ENCODE measurements at regions not wholly inside any gene's neighbourhood (a gene's known extent, or its start where the extent isn't known, plus 50 kb on each side); places are given as distances from the start of the nearest gene placed in this dataset.

DNA sequence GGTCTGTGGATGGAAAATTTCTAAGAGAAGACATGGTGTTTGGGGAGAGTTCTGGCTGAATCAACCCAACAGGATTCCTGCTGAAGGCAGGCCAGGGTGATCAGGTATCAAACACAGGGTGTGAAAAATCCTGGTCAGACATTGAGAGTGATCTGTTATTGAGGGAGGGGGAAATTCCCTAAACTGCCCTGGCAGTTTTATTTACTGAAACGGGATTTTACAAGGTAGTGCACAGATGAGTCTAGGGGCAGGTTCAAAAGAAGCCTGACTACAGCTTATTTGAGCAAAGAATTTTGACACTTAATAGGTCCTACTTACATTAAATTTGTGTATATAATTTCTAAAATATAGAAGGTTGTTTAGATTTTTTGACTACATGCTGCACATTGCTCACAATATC lies 569.4 kb upstream of the RGS18 start:
- no peak for DNase-seq (ENCODE audit: low spot score)

- no peak for DNase-seq (ENCODE audit: low spot score)
Observed at GRCh38 chr1:191589536-191589935, 568.7 kb upstream of the RGS18 start.

- DNase-seq (ENCODE audit: low spot score) = no peak
Observed at GRCh38 chr1:191590578-191590977, 567.7 kb upstream of the RGS18 start.

- DNase-seq (ENCODE audit: low spot score) = peak; percentile 27
Observed at GRCh38 chr1:191592039-191592438, 566.2 kb upstream of the RGS18 start.

- DNase-seq (ENCODE audit: low spot score) = no peak
Observed at GRCh38 chr1:191592907-191593306, 565.4 kb upstream of the RGS18 start.

DNA sequence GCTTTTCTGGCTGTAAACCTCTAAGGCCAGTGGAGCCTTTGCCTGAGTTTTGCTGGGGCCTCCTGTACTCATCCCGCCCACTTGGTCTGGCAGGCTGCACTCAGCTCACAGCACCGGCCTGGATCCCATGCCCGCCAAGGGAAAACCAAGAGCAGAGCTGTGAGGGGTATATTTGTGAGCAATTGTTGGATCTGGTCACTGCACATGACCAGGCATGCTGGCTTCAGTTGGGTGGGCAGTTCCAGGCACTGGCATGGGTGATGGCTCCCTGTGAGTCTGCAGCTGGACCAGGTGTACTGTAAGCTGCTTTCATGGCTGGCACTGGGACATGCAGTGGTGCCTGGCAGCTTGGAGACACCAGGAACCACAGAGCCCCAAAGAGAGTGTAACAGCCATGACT lies 563.1 kb upstream of the RGS18 start:
- no peak for DNase-seq (ENCODE audit: low spot score)

DNA sequence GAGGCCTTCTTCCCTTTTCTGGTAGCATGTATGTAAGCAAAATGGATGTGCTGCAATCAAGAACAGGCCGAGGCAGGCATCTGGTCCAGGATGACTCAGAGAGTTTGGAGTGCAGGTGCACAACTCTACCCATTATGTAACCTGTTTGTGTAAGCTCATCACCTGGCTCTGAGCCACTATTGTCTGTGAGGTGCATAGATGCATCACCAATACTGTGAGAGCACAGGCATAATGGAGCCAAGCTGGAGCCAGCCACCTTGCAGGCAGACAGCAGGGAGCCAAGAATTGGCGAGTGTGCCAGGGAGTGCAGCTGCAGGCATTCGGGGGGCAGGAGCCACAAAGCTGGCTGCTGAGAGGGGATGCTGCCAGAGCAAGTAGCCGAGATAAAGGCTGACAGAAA lies 549.9 kb upstream of the RGS18 start:
- DNase-seq (ENCODE audit: low spot score) = no peak

DNA sequence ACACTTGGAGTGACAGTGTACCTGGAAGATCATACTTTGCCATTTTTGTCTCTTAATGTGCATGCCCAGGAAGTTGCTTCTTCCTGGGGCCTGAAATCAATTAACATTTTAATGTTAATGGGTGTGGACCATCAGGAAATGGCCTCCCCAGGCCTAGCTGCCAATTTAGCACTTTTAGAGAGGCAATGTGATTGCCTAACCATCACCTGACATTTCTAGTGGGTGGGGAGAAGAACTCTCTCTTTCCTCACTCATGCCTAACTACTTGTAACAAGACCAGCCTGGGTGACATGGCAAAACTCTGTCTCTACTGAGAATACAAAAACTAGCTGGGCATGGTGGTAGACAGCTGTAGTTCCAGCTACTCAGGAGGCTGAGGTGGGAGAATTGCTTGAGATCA lies 549.0 kb upstream of the RGS18 start:
- no peak for DNase-seq (ENCODE audit: low spot score)

DNA sequence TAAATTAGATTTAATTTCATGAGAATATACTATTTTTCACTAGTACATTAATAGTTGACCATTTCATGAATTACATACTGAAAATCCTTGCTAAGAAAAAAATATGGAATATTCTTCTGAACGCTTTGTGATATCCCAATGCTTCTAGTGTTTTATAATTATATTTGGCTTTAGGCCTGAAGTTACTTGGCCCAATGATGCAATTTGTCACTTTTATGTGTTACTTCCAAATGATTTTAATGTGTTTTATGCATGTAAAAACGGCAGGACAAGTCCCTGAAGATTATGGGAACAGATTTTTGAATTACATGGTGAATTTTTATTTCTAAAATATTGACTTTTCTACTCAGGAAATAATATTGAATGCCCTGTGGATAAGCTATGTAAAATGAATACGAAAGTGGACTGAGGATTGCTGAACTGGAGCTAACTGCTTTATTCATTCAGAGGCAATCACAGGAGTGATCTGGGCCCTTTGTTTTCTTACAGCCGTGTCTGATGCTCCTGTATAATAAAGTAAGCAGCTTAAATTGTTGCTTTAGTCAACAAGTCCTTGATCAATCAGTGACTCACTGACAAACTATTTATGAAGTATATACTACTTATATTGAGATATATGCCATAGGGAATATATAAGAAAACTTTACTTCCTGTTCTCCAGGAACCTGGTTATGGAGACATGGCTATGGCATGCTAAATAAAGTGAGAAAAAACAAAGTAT lies 543.0 kb upstream of the RGS18 start:
- no peak for DNase-seq (ENCODE audit: low spot score)

- no peak for DNase-seq (ENCODE audit: low spot score)
Observed at GRCh38 chr1:191618181-191618580, 540.1 kb upstream of the RGS18 start.

DNA sequence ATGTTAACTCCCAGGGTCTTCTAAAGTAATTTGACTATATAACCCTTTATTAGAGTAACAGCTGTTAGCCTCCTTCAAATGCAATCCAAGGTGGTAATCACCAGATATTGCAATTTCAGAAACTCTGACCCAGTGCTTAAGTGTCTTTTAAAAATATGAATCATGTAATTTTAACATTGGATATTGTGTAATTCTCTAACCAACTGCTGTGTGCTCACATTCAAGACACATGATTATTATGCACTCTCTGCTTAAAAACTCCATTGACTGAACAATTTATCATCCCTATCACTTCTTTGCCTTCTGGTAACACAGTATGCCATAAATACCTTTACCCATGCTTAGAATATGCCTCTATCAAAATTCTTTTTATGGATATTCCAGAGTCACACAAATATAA lies 537.4 kb upstream of the RGS18 start:
- no peak for DNase-seq (ENCODE audit: low spot score)

DNA sequence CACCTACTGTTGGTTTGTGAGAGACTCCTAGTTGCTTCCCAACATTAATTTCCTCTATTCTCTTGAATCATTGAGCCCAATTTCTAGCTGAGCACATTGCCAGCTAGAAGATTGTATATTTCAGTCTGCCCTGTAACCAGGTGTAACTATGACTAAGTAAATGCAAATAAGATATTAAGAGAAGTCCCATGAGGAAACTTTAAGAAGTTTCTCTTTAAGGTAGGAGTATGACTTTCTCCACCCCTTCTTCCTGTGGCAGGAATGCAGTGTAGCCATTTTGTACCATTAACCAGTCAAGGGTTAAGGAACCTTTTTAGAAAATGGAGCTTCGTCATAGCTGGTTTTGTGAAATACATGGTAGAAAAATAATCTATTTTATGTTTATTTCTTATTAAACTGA lies 534.2 kb upstream of the RGS18 start:
- DNase-seq (ENCODE audit: low spot score) = no peak

GRCh38 chr1:191629836-191630235 lies 528.4 kb upstream of the RGS18 start:
- no peak for DNase-seq (ENCODE audit: low spot score)

DNA sequence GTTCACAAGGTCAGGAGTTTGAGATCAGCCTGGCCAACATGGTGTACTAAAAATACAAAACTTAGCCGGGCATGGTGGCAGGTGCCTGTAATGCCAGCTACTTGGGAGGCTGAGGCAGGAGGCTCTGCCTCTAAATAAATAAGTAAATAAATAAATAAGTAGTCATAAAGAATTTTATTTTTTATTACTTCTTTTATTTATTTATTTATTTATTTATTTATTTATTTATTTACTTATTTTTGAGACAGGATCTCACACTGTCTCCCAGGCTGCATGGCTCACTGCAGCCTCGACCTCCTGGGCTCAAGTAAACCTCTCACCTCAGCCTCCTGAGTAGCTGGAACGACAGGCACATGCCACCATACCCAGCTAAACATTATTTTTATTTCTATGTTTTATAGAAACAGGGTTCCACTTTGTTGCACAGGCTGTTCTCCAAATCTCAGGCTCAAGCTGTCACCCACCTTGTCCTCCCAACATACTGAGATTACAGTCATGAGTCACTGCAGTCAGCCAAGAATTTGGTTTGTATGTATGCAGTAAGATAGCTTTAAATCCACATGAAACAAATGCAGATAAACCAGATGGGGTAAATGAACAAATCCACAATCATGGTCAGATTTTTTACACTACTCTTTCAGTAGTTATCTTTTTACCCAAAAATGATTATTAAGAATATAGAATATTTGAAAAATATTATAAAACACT lies 523.3 kb upstream of the RGS18 start:
- DNase-seq (ENCODE audit: low spot score) = peak; percentile 2

- DNase-seq (ENCODE audit: low spot score) = no peak
Observed at GRCh38 chr1:191636345-191636744, 521.9 kb upstream of the RGS18 start.

DNA sequence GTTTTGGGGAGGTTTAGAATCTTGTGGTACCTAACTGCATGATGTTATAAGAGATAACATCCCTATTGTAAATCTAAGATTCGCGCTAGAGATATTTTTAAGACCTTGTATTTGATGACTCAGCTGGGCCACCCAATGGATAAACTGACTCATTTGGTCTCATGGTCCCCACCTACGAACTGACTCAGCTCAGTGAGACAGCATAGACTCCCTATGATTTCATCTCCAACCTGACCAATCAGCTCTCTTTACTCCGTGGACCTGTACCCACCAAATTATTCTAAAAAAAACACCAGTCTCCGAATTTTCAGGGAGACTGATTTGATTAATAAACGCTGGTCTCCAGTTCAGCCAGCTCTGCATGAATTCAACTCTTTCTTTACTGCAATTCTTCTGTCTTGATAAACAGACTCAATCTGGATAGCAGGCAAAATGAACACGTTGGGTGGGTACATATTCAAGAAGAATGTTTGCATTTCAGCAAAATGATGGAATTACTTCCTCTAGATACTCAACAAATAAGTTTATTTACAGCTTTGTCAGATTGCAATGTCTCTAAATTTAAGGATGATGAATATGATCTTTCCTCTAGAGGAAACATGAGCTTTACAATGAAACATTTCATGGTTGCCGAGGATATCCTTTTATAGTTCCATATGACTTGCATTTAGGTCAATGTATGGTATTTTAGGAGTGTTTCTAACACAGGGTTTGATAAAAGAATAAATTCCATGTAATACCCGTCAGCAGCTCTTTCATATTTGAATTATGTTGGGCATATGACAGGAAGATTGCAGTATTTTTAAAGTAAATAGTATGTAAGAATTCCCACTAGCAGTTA lies 516.6 kb upstream of the RGS18 start:
- DNase-seq (ENCODE audit: low spot score) = peak; percentile 77

DNA sequence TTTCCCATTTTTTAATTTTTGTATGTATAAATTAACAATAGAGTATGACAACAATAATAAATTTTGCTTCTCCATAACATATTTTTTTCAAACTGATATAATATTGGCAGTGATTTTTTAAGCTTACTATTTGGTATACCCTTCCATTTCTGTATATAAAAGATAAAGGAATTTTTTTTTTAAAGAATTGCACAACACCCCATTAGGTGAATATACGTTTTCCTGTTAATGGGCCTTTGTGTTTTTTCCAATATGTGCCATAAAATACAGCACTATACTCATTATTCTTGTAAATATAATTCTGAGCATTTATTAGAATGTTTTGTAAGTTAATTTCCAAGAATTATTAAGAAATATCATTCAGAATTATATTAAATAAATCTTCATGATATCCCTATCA lies 515.2 kb upstream of the RGS18 start:
- no peak for DNase-seq (ENCODE audit: low spot score)

GRCh38 chr1:191648939-191649338 lies 509.3 kb upstream of the RGS18 start:
- DNase-seq (ENCODE audit: low spot score) = no peak

DNA sequence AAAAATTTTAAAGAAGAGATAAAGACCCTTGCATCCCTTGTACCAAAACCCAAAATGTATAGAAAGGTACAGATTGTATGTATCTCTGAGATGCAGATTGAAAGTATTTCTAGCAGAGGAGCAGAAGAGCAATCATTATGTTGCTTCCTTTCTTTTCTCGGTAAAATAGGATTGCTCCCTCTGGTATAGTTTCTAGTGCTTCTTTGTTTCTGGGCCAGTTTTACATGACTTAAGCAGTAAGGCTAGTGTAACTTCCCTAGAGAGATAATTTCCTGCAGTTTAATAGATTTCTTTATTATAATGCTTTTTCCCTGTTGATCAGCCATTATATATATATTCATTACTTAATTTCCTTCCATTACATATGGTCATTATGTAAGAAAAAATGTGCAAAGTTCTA lies 496.2 kb upstream of the RGS18 start:
- DNase-seq (ENCODE audit: low spot score) = no peak

DNA sequence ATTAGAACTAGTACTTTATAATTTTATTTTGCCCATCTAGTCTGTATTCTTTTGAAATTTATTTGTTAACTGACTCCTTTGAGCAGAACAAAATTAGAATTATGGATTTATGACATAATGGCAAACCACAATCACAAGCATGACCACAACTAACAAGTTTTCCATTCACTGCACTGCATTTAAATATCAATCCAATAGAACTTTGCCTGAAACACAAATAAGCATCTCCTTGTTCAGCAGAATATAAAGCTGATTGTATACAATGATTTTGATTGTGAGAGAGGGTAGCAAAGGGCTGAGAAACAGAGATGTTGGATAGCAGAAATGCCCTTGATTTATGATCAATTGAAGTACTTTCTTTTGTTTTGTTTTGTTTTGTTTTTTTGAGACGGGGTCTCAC lies 495.5 kb upstream of the RGS18 start:
- DNase-seq (ENCODE audit: low spot score) = no peak

- no peak for DNase-seq (ENCODE audit: low spot score)
Observed at GRCh38 chr1:191668525-191668924, 489.7 kb upstream of the RGS18 start.

GRCh38 chr1:191669629-191670028 lies 488.6 kb upstream of the RGS18 start:
- no peak for DNase-seq (ENCODE audit: low spot score)

DNA sequence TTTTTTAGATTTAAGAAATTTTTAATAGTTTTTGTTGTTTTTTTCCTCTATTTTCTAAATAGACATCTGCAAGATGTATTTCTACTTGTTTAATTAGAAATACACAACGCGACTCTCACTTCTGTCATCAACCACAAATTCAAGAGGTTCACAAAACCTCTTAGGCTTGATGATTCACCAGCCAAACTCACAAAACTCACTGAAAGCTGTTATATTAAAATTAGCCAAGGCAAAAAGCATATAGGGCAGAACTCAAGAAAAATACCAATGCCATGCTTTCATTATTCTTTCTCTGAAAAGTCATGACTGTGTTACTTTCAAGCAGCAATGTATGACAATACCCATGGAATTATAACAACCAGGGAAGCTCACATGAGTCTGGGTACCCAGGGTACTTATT lies 487.0 kb upstream of the RGS18 start:
- peak; percentile 23 for DNase-seq (ENCODE audit: low spot score)
